NCI-H446 (cell line): ENCODE measurements at regions not wholly inside any gene's neighbourhood (a gene's known extent, or its start where the extent isn't known, plus 50 kb on each side); places are given as distances from the start of the nearest gene placed in this dataset.

Source experiments
- DNase-seq, 2 experiments: peaks; one replicate each; lab custom pipeline; 2025; lab: John Stamatoyannopoulos, UW

GRCh38 chr9:73655363-73655762 lies 503.7 kb downstream of the ANXA1 start:
- no peak for DNase-seq

GRCh38 chr9:73655831-73656230 lies 504.2 kb downstream of the ANXA1 start:
- no peak for DNase-seq

GRCh38 chr9:73665253-73665652 lies 513.6 kb downstream of the ANXA1 start:
- no peak for DNase-seq

GRCh38 chr9:73667749-73668148 lies 516.1 kb downstream of the ANXA1 start:
- DNase-seq, result no peak

- no peak for DNase-seq
Observed at GRCh38 chr9:73680831-73681230, 529.2 kb downstream of the ANXA1 start.

GRCh38 chr9:73682789-73683188 lies 531.1 kb downstream of the ANXA1 start:
- no peak for DNase-seq

GRCh38 chr9:73683862-73684591 lies 532.4 kb downstream of the ANXA1 start:
- DNase-seq, result peak in 1 of 2 experiments; percentile 4

- DNase-seq, result no peak
Observed at GRCh38 chr9:73684601-73685000, 532.9 kb downstream of the ANXA1 start.

GRCh38 chr9:73685786-73686185 lies 534.1 kb downstream of the ANXA1 start:
- no peak for DNase-seq

GRCh38 chr9:73689051-73689870 lies 537.6 kb downstream of the ANXA1 start:
- DNase-seq, result peak in 1 of 2 experiments; percentile 10

- no peak for DNase-seq
Observed at GRCh38 chr9:73701415-73702057, 549.9 kb downstream of the ANXA1 start.

- DNase-seq, result no peak
Observed at GRCh38 chr9:73714294-73714693, 562.6 kb downstream of the ANXA1 start.

- no peak for DNase-seq
Observed at GRCh38 chr9:73715591-73715990, 563.9 kb downstream of the ANXA1 start.

GRCh38 chr9:73719660-73720059 lies 568.0 kb downstream of the ANXA1 start:
- no peak for DNase-seq

- no peak for DNase-seq
Observed at GRCh38 chr9:73720601-73721000, 568.9 kb downstream of the ANXA1 start.

GRCh38 chr9:73736270-73736669 lies 584.6 kb downstream of the ANXA1 start:
- no peak for DNase-seq

- DNase-seq, result no peak
Observed at GRCh38 chr9:73738741-73739530, 587.3 kb downstream of the ANXA1 start.

- no peak for DNase-seq
Observed at GRCh38 chr9:73741316-73741715, 589.7 kb downstream of the ANXA1 start.

- no peak for DNase-seq
Observed at GRCh38 chr9:73742412-73742811, 590.7 kb downstream of the ANXA1 start.

GRCh38 chr9:73743826-73744225 lies 592.2 kb downstream of the ANXA1 start:
- DNase-seq, result no peak

GRCh38 chr9:73745598-73745997 lies 593.9 kb downstream of the ANXA1 start:
- no peak for DNase-seq

- DNase-seq, result no peak
Observed at GRCh38 chr9:73753171-73753570, 601.5 kb downstream of the ANXA1 start.
